ENCODE measurements at regions not wholly inside any gene's neighbourhood (a gene's known extent, or its start where the extent isn't known, plus 50 kb on each side); places are given as distances from the start of the nearest gene placed in this dataset.

- Mint-ChIP-seq H3K4me1 (peaks cover under 1% of the 10 kb centered on the region), H3K4me3 (no peak overlapping the region), H3K9me3 (no peaks in the 10 kb centered on the region), H3K27ac (no peak overlapping the region), H3K36me3 (no peaks in the 10 kb centered on the region)
- DNase-seq (ENCODE audit: low spot score in 2 of 2) (no peak), ATAC-seq (no peak)
Measured at GRCh38 chr12:111207761-111208160, 161.1 kb downstream of the PHETA1 start.

- H3K4me3 Mint-ChIP-seq, result no peak overlapping the region
- no peaks in the 10 kb centered on the region for H3K9me3 Mint-ChIP-seq
- no peak for DNase-seq (ENCODE audit: low spot score in 2 of 2)
- peaks cover 15% of the 10 kb centered on the region for H3K4me1 Mint-ChIP-seq
- no peak overlapping the region for H3K27ac Mint-ChIP-seq
- no peak for ATAC-seq
- no peaks in the 10 kb centered on the region for H3K36me3 Mint-ChIP-seq
Measured at GRCh38 chr12:111204788-111205241, 164.1 kb downstream of the PHETA1 start.

- ATAC-seq, result no peak
- DNase-seq (ENCODE audit: low spot score in 2 of 2), result no peak
- H3K4me1 Mint-ChIP-seq, result peaks cover 15% of the 10 kb centered on the region
- H3K27ac Mint-ChIP-seq, result no peak overlapping the region
- no peak overlapping the region for H3K4me3 Mint-ChIP-seq
- no peaks in the 10 kb centered on the region for H3K9me3 Mint-ChIP-seq
- H3K36me3 Mint-ChIP-seq, result no peaks in the 10 kb centered on the region
Measured at GRCh38 chr12:111203969-111204368, 164.9 kb downstream of the PHETA1 start.

GRCh38 chr12:111203446-111203845 lies 165.4 kb downstream of the PHETA1 start:
- DNase-seq (ENCODE audit: low spot score in 2 of 2) (no peak), ATAC-seq (no peak)
- no peaks in the 10 kb centered on the region for H3K9me3 Mint-ChIP-seq
- no peak overlapping the region for H3K4me3 Mint-ChIP-seq
- H3K36me3 Mint-ChIP-seq, result no peaks in the 10 kb centered on the region
- H3K4me1 Mint-ChIP-seq, result peaks cover 15% of the 10 kb centered on the region
- H3K27ac Mint-ChIP-seq, result no peak overlapping the region

- DNase-seq (ENCODE audit: low spot score in 2 of 2) (no peak), ATAC-seq (no peak)
- Mint-ChIP-seq H3K36me3 (no peaks in the 10 kb centered on the region), H3K27ac (no peak overlapping the region), H3K4me1 (peaks cover 15% of the 10 kb centered on the region), H3K9me3 (no peaks in the 10 kb centered on the region), H3K4me3 (no peak overlapping the region)
Measured at GRCh38 chr12:111202237-111202915, 166.5 kb downstream of the PHETA1 start.

GRCh38 chr12:111201495-111202236 lies 167.2 kb downstream of the PHETA1 start:
- Mint-ChIP-seq H3K4me1 (peaks cover 15% of the 10 kb centered on the region), H3K4me3 (no peak overlapping the region), H3K36me3 (no peaks in the 10 kb centered on the region), H3K9me3 (no peaks in the 10 kb centered on the region), H3K27ac (no peak overlapping the region)
- ATAC-seq (no peak), DNase-seq (ENCODE audit: low spot score in 2 of 2) (no peak)

- H3K36me3 Mint-ChIP-seq, result no peaks in the 10 kb centered on the region
- H3K4me1 Mint-ChIP-seq, result peaks cover 15% of the 10 kb centered on the region
- H3K9me3 Mint-ChIP-seq, result no peaks in the 10 kb centered on the region
- H3K27ac Mint-ChIP-seq, result no peak overlapping the region
- DNase-seq (ENCODE audit: low spot score in 2 of 2) (no peak), ATAC-seq (no peak)
- no peak overlapping the region for H3K4me3 Mint-ChIP-seq
Measured at GRCh38 chr12:111201036-111201435, 167.9 kb downstream of the PHETA1 start.

GRCh38 chr12:111197376-111197944 lies 171.4 kb downstream of the PHETA1 start:
- Mint-ChIP-seq H3K36me3 (no peaks in the 10 kb centered on the region), H3K27ac (no peak overlapping the region), H3K4me1 (peaks cover 12% of the 10 kb centered on the region), H3K4me3 (no peak overlapping the region), H3K9me3 (no peaks in the 10 kb centered on the region)
- DNase-seq (ENCODE audit: low spot score in 2 of 2), result no peak
- ATAC-seq, result no peak

GRCh38 chr12:111196532-111196931 lies 172.4 kb downstream of the PHETA1 start:
- no peak for DNase-seq (ENCODE audit: low spot score in 2 of 2)
- Mint-ChIP-seq H3K27ac (no peak overlapping the region), H3K4me1 (peaks cover 6% of the 10 kb centered on the region), H3K4me3 (no peak overlapping the region), H3K36me3 (no peaks in the 10 kb centered on the region), H3K9me3 (no peaks in the 10 kb centered on the region)
- no peak for ATAC-seq

- no peak for ATAC-seq
- DNase-seq (ENCODE audit: low spot score in 2 of 2), result no peak
- Mint-ChIP-seq H3K9me3 (no peaks in the 10 kb centered on the region), H3K36me3 (no peaks in the 10 kb centered on the region), H3K4me1 (no peaks in the 10 kb centered on the region), H3K4me3 (no peak overlapping the region), H3K27ac (no peak overlapping the region)
Measured at GRCh38 chr12:111195316-111195715, 173.6 kb downstream of the PHETA1 start.

- H3K36me3 Mint-ChIP-seq, result no peaks in the 10 kb centered on the region
- H3K4me1 Mint-ChIP-seq, result no peaks in the 10 kb centered on the region
- DNase-seq (ENCODE audit: low spot score in 2 of 2) (no peak), ATAC-seq (no peak)
- H3K9me3 Mint-ChIP-seq, result no peaks in the 10 kb centered on the region
- H3K4me3 Mint-ChIP-seq, result no peak overlapping the region
- no peak overlapping the region for H3K27ac Mint-ChIP-seq
Measured at GRCh38 chr12:111194703-111195051, 174.2 kb downstream of the PHETA1 start.

GRCh38 chr12:111193977-111194702 lies 174.8 kb downstream of the PHETA1 start:
- DNase-seq (ENCODE audit: low spot score in 2 of 2), result no peak
- Mint-ChIP-seq H3K4me1 (no peaks in the 10 kb centered on the region), H3K27ac (no peak overlapping the region), H3K4me3 (no peak overlapping the region), H3K36me3 (no peaks in the 10 kb centered on the region), H3K9me3 (no peaks in the 10 kb centered on the region)
- ATAC-seq, result no peak

GRCh38 chr12:111193496-111193895 lies 175.4 kb downstream of the PHETA1 start:
- H3K4me1 Mint-ChIP-seq, result no peaks in the 10 kb centered on the region
- ATAC-seq, result no peak
- H3K9me3 Mint-ChIP-seq, result no peaks in the 10 kb centered on the region
- no peak overlapping the region for H3K4me3 Mint-ChIP-seq
- no peaks in the 10 kb centered on the region for H3K36me3 Mint-ChIP-seq
- no peak overlapping the region for H3K27ac Mint-ChIP-seq
- DNase-seq (ENCODE audit: low spot score in 2 of 2), result no peak

- Mint-ChIP-seq H3K4me1 (no peaks in the 10 kb centered on the region), H3K36me3 (no peaks in the 10 kb centered on the region)
Measured at GRCh38 chr12:111193067-111193466, 175.8 kb downstream of the PHETA1 start.

GRCh38 chr12:111192647-111193046 lies 176.2 kb downstream of the PHETA1 start:
- Mint-ChIP-seq H3K9me3 (no peaks in the 10 kb centered on the region), H3K36me3 (no peaks in the 10 kb centered on the region), H3K4me1 (no peaks in the 10 kb centered on the region), H3K4me3 (no peak overlapping the region), H3K27ac (no peak overlapping the region)
- ATAC-seq (no peak), DNase-seq (ENCODE audit: low spot score in 2 of 2) (no peak)

More at GRCh38 chr12:111193067-111193466, 175.8 kb downstream of the PHETA1 start:
- DNase-seq (ENCODE audit: low spot score in 2 of 2), result no peak
- Mint-ChIP-seq H3K4me3 (no peak overlapping the region), H3K9me3 (no peaks in the 10 kb centered on the region), H3K27ac (no peak overlapping the region)
- no peak for ATAC-seq
